ENCODE measurements at regions not wholly inside any gene's neighbourhood (a gene's known extent, or its start where the extent isn't known, plus 50 kb on each side); places are given as distances from the start of the nearest gene placed in this dataset.

GRCh38 chr5:71954329-71954728 is 152.9 kb upstream of the MAP1B start:
- TF ChIP-seq GATA2 (IDR thresholded peaks at IDR 0.05; ENCODE audit: low read depth, low read length) (no peak), GATA3 (IDR thresholded peaks at IDR 0.05; ENCODE audit: low read depth, low read length) (no peak)

Data from SH-SY5Y (cell line).